ENCODE measurements at regions not wholly inside any gene's neighbourhood (a gene's known extent, or its start where the extent isn't known, plus 50 kb on each side); places are given as distances from the start of the nearest gene placed in this dataset.

DNA sequence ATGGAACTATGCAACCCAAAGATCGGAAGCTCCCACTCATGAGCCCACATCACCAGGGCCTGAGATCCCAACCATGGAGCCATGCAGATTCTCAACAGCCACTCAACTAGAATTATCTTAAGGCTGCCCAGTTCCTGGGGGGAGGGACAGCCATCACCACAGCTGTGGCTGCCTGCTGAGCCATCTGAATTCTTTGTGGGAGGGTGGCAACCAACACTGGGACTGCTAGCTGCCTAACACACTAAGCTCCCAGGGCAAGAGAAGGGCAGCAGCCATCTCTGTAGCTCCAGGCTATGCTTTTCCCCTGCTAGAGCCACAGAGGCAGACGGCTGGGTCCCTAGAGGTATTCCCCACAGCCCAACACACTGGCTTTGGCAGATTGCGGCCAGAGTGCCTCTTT, 251.3 kb upstream of the GRAMD2B start:
- TF ChIP-seq, protein P1, sequence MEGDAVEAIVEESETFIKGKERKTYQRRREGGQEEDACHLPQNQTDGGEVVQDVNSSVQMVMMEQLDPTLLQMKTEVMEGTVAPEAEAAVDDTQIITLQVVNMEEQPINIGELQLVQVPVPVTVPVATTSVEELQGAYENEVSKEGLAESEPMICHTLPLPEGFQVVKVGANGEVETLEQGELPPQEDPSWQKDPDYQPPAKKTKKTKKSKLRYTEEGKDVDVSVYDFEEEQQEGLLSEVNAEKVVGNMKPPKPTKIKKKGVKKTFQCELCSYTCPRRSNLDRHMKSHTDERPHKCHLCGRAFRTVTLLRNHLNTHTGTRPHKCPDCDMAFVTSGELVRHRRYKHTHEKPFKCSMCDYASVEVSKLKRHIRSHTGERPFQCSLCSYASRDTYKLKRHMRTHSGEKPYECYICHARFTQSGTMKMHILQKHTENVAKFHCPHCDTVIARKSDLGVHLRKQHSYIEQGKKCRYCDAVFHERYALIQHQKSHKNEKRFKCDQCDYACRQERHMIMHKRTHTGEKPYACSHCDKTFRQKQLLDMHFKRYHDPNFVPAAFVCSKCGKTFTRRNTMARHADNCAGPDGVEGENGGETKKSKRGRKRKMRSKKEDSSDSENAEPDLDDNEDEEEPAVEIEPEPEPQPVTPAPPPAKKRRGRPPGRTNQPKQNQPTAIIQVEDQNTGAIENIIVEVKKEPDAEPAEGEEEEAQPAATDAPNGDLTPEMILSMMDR (IDR thresholded peaks at IDR 0.05; ENCODE audit: low read depth, low read length, missing input control) = no peak
- TF ChIP-seq, protein P2, sequence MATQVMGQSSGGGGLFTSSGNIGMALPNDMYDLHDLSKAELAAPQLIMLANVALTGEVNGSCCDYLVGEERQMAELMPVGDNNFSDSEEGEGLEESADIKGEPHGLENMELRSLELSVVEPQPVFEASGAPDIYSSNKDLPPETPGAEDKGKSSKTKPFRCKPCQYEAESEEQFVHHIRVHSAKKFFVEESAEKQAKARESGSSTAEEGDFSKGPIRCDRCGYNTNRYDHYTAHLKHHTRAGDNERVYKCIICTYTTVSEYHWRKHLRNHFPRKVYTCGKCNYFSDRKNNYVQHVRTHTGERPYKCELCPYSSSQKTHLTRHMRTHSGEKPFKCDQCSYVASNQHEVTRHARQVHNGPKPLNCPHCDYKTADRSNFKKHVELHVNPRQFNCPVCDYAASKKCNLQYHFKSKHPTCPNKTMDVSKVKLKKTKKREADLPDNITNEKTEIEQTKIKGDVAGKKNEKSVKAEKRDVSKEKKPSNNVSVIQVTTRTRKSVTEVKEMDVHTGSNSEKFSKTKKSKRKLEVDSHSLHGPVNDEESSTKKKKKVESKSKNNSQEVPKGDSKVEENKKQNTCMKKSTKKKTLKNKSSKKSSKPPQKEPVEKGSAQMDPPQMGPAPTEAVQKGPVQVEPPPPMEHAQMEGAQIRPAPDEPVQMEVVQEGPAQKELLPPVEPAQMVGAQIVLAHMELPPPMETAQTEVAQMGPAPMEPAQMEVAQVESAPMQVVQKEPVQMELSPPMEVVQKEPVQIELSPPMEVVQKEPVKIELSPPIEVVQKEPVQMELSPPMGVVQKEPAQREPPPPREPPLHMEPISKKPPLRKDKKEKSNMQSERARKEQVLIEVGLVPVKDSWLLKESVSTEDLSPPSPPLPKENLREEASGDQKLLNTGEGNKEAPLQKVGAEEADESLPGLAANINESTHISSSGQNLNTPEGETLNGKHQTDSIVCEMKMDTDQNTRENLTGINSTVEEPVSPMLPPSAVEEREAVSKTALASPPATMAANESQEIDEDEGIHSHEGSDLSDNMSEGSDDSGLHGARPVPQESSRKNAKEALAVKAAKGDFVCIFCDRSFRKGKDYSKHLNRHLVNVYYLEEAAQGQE (IDR thresholded peaks at IDR 0.05) = no peak
- TF ChIP-seq GABPA (IDR thresholded peaks at IDR 0.05 in 1 of 2, conservative IDR thresholded peaks at IDR 0.05 in 1 of 2) = no peak
- no peak for TF ChIP-seq EGR1 (IDR thresholded peaks at IDR 0.05; ENCODE audit: low read depth in 2 of 2)
- TF ChIP-seq YY1 (IDR thresholded peaks at IDR 0.05) = no peak
- TF ChIP-seq SP1 (IDR thresholded peaks at IDR 0.05) = no peak
- TF ChIP-seq, protein P3, sequence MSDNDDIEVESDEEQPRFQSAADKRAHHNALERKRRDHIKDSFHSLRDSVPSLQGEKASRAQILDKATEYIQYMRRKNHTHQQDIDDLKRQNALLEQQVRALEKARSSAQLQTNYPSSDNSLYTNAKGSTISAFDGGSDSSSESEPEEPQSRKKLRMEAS (IDR thresholded peaks at IDR 0.05) = no peak
- no peak for TF ChIP-seq RAD21 (IDR thresholded peaks at IDR 0.05)
- no peak for TF ChIP-seq FOXA1 (IDR thresholded peaks at IDR 0.05)
- TF ChIP-seq, protein P4, sequence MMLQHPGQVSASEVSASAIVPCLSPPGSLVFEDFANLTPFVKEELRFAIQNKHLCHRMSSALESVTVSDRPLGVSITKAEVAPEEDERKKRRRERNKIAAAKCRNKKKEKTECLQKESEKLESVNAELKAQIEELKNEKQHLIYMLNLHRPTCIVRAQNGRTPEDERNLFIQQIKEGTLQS (IDR thresholded peaks at IDR 0.05) = no peak
- TF ChIP-seq JUND (IDR thresholded peaks at IDR 0.05) = no peak
- TF ChIP-seq NR2F2 (IDR thresholded peaks at IDR 0.05) = no peak

Measured in liver (tissue), 3 donors.